CD14-positive monocyte (primary cell): ENCODE measurements at regions not wholly inside any gene's neighbourhood (a gene's known extent, or its start where the extent isn't known, plus 50 kb on each side); places are given as distances from the start of the nearest gene placed in this dataset.

ENCODE experiments used
- DNase-seq, 3 donors: peaks; one replicate each; pipeline ENCODE4 v3.0.0-alpha.2; 2011 to 2022
- H2AFZ ChIP-seq: 2 replicates; pipeline ENCODE4 v1.6.0; 2012; ENCODE audit warnings: mild to moderate bottlenecking, low read depth, low read length, inconsistent platforms; ENCODE audit not compliant: insufficient read depth, poor library complexity, severe bottlenecking
- H3K27ac ChIP-seq, 2 donors: 1 replicate in 1 of 2; 2 replicates in 1 of 2; pipeline ENCODE4 v1.5.1; 2012 to 2013; ENCODE audit warnings: low read length in 2 of 2, control low read depth in 1 of 2, inconsistent platforms in 1 of 2, low read depth in 1 of 2, mild to moderate bottlenecking in 1 of 2
- H3K27me3 ChIP-seq, 2 donors: one replicate each; pipeline versions ENCODE4 v1.6.0 to v1.6.1; 2011 to 2013; ENCODE audit warnings: low read length in 2 of 2; ENCODE audit not compliant: control insufficient read depth in 2 of 2, insufficient read depth in 2 of 2
- H3K36me3 ChIP-seq, 2 donors: replicated peaks in 1 of 2; 1 replicate in 1 of 2; 2 replicates in 1 of 2; pipeline versions ENCODE4 v1.5.1 to v1.6.1; 2012 to 2013; ENCODE audit warnings: low read length in 2 of 2, control low read depth in 1 of 2, inconsistent platforms in 1 of 2, mild to moderate bottlenecking in 1 of 2; ENCODE audit not compliant: insufficient read depth in 2 of 2, control insufficient read depth in 1 of 2
- H3K4me1 ChIP-seq, 2 donors: 1 replicate in 1 of 2; 2 replicates in 1 of 2; pipeline versions ENCODE4 v1.5.1 to v1.6.1; 2012 to 2013; ENCODE audit warnings: low read length in 2 of 2, control low read depth in 1 of 2, inconsistent platforms in 1 of 2, mild to moderate bottlenecking in 1 of 2, moderate library complexity in 1 of 2; ENCODE audit not compliant: insufficient read depth in 2 of 2, control insufficient read depth in 1 of 2
- H3K4me2 ChIP-seq: replicated peaks from 2 replicates; pipeline ENCODE3; 2012; ENCODE audit warnings: low read length, moderate library complexity, mild to moderate bottlenecking; ENCODE audit not compliant: poor library complexity, severe bottlenecking; ENCODE audit errors: extremely low read depth
- H3K4me3 ChIP-seq, 3 experiments: fragments of 200-600 bp in 1 of 3; sonication (generic) in 1 of 3; replicated peaks in 1 of 3; 1 replicate in 2 of 3; 2 replicates in 1 of 3; pipeline ENCODE4 v1.5.1; 2011 to 2013; ENCODE audit warnings: low read length in 3 of 3, mild to moderate bottlenecking in 3 of 3, control low read depth in 2 of 3, low read depth in 2 of 3, inconsistent platforms in 1 of 3, moderate library complexity in 1 of 3
- H3K79me2 ChIP-seq: 2 replicates; pipeline ENCODE4 v1.6.0; 2012; ENCODE audit warnings: mild to moderate bottlenecking, control low read depth, inconsistent platforms, low read length, moderate library complexity; ENCODE audit not compliant: insufficient read depth
- H3K9ac ChIP-seq: 2 replicates; pipeline ENCODE4 v1.6.0; 2017; ENCODE audit warnings: low read length, mild to moderate bottlenecking; ENCODE audit not compliant: insufficient read depth, poor library complexity, severe bottlenecking
- H3K9me3 ChIP-seq, 2 donors: replicated peaks in 1 of 2; 1 replicate in 1 of 2; 2 replicates in 1 of 2; pipeline versions ENCODE4 v1.5.1 to v1.6.1; 2012 to 2013; ENCODE audit warnings: low read length in 2 of 2, control low read depth in 1 of 2; ENCODE audit not compliant: control insufficient read depth in 1 of 2, insufficient read depth in 1 of 2
- H4K20me1 ChIP-seq: 2 replicates; pipeline ENCODE4 v1.6.0; 2012; ENCODE audit warnings: mild to moderate bottlenecking, low read length, control low read depth, moderate library complexity; ENCODE audit not compliant: insufficient read depth
- H3K27ac Mint-ChIP-seq, 7 donors: one replicate each; pipeline ENCODE4 v1.8.0; 2020; ENCODE audit warnings: mild to moderate bottlenecking in 7 of 7, mixed read lengths in 7 of 7, moderate library complexity in 6 of 7, inconsistent platforms in 2 of 7
- H3K27me3 Mint-ChIP-seq, 3 donors: one replicate each; pipeline ENCODE4 v1.8.0; 2021 to 2022; ENCODE audit warnings: low read depth in 3 of 3, mild to moderate bottlenecking in 3 of 3, mixed read lengths in 3 of 3, moderate library complexity in 3 of 3, inconsistent platforms in 1 of 3
- H3K36me3 Mint-ChIP-seq, 2 donors: one replicate each; pipeline ENCODE4 v1.8.0; 2020; ENCODE audit warnings: mixed read lengths in 2 of 2, inconsistent platforms in 1 of 2, mild to moderate bottlenecking in 1 of 2
- H3K4me1 Mint-ChIP-seq: one replicate; pipeline ENCODE4 v1.8.0; 2020; ENCODE audit warnings: mild to moderate bottlenecking, mixed read lengths
- H3K4me3 Mint-ChIP-seq, 2 donors: one replicate each; pipeline ENCODE4 v1.8.0; 2020; ENCODE audit warnings: mild to moderate bottlenecking in 2 of 2, mixed read lengths in 2 of 2, moderate library complexity in 1 of 2
- H3K9me3 Mint-ChIP-seq, 7 donors: one replicate each; pipeline ENCODE4 v1.8.0; 2020 to 2022; ENCODE audit warnings: mixed read lengths in 7 of 7, mild to moderate bottlenecking in 6 of 7, moderate library complexity in 6 of 7, inconsistent platforms in 2 of 7
- WGBS: methylation state at CpG from one replicate; pipeline ENCODE4 v1.1.5; 2013; ENCODE audit warnings: missing lambda C conversion rate; ENCODE audit not compliant: insufficient coverage; 5-methylcytosine and 5-hydroxymethylcytosine counted together
- intact Hi-C, 2 donors: fragments of 100-400 bp; cut with micrococcal nuclease; formaldehyde crosslinking; loops; one replicate each; pipeline versions ENCODE4 v1.15.0 to v1.15.1; 2023
- TF ChIP-seq, protein P1 (sequence below): fragments of 200-600 bp; IDR thresholded peaks from one replicate; pipeline ENCODE4 v1.8.0; 2022; ENCODE audit warnings: antibody characterized with exemption, mild to moderate bottlenecking

DNA sequence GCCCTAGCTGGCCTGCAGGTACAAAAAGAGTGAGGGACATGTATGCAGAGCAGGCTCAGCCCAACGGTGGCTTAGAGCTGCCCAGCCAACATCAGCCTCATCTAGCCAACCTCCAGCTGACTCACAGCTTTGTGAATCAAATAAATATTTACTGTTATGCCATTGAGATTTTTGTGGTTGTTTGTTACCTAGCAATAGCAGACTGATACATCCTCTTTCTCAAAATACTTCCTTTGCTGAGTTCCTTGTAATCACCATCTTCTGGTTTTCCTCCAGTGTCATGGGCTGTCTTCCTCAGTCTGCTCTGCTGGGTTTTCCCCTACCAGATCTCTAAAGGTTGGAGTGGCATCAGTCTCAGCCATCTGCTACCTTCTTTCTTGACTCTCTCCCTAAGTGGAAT lies 126.6 kb upstream of the SLC1A4 start:
- Histone ChIP-seq H2AFZ (no peak overlapping the region), H3K4me2 (no peak overlapping the region), H3K4me3 (no peak overlapping the region), H3K9ac (peak overlapping the region; percentile 96), H4K20me1 (no peaks in the 10 kb centered on the region), H3K27ac (peak overlapping the region; percentile 60 to 98), H3K4me1 (peaks cover 75 to 77% of the 10 kb centered on the region in 2 donors), H3K36me3 (no peaks in the 10 kb centered on the region), H3K27me3 (no peaks in the 10 kb centered on the region), H3K79me2 (peaks cover 26% of the 10 kb centered on the region), H3K9me3 (peaks cover 0 to 6% of the 10 kb centered on the region in 2 donors)
- Mint-ChIP-seq H3K27ac (no peak overlapping the region), H3K36me3 (no peaks in the 10 kb centered on the region), H3K4me1 (peaks cover 24% of the 10 kb centered on the region), H3K27me3 (peaks cover 0 to 9% (median 0%) of the 10 kb centered on the region in 3 donors), H3K4me3 (no peak overlapping the region), H3K9me3 (peaks cover 0 to 1% (median 0%) of the 10 kb centered on the region in 7 donors)
- intact Hi-C loops = loop anchor here (5.0 kb wide), 2 partner anchors 35 to 210 kb away; partner anchors contain the start of gene SERTAD2 (in 1 of the 2)
- WGBS = no CpG with 5 or more reads among the region's 1 CpG
- DNase-seq = peak; percentile 84 to 94 (median 93)
- TF ChIP-seq, protein P1, sequence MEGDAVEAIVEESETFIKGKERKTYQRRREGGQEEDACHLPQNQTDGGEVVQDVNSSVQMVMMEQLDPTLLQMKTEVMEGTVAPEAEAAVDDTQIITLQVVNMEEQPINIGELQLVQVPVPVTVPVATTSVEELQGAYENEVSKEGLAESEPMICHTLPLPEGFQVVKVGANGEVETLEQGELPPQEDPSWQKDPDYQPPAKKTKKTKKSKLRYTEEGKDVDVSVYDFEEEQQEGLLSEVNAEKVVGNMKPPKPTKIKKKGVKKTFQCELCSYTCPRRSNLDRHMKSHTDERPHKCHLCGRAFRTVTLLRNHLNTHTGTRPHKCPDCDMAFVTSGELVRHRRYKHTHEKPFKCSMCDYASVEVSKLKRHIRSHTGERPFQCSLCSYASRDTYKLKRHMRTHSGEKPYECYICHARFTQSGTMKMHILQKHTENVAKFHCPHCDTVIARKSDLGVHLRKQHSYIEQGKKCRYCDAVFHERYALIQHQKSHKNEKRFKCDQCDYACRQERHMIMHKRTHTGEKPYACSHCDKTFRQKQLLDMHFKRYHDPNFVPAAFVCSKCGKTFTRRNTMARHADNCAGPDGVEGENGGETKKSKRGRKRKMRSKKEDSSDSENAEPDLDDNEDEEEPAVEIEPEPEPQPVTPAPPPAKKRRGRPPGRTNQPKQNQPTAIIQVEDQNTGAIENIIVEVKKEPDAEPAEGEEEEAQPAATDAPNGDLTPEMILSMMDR = no peak

DNA sequence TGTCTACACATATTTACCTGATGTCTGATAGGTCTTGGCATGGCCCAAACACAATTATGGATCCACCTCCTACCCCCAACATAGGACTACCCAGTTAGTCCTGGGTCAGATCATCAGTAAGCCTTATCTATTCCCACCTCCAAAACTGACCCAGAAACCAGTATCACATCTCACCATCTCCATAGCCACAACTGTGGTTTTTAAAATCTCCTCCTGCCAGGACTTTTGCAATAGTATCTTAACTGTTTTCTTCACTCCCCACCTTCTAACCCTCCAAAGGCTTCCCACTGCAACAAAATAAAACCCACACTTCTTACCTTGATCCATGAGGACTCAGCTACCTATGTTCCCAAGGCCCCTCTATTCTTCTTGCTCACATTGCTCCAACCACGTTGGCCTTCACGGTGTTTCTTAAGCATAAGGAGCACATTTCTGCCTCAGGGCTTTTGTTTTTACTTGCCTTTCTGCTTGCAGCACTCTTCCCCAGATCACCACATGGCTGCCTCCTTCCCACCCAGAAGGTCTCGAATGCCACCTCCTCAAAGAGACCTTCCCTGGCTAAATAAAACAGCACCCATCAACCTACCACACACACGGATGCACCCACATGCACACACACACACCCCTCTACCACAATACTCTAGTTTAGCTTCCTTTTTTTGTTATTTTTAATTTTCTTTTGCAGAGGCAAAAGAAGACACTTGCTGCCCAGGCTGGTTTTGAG lies 125.9 kb upstream of the SLC1A4 start:
- peaks cover 0 to 9% (median 0%) of the 10 kb centered on the region in 3 donors for H3K27me3 Mint-ChIP-seq
- 36% methylated on average over 4 of the region's 4 CpGs for WGBS
- Histone ChIP-seq H2AFZ (no peak overlapping the region), H3K4me1 (peaks cover 69 to 71% of the 10 kb centered on the region in 2 donors), H3K79me2 (peaks cover 26% of the 10 kb centered on the region), H3K9ac (no peak overlapping the region), H3K9me3 (peaks cover 0 to 6% of the 10 kb centered on the region in 2 donors), H3K4me2 (peak overlapping the region; percentile 85), H3K27ac (peak overlapping the region; percentile 28 to 98), H3K36me3 (no peaks in the 10 kb centered on the region), H3K4me3 (peak overlapping the region in 1 of 3 experiments; percentile 75), H4K20me1 (no peaks in the 10 kb centered on the region), H3K27me3 (no peaks in the 10 kb centered on the region)
- TF ChIP-seq, protein P1 = no peak
- no peak overlapping the region for H3K27ac Mint-ChIP-seq
- H3K4me3 Mint-ChIP-seq = no peak overlapping the region
- DNase-seq = peak in 1 of 3 donors; percentile 12
- H3K9me3 Mint-ChIP-seq = peaks cover 0 to 1% (median 0%) of the 10 kb centered on the region in 7 donors
- H3K4me1 Mint-ChIP-seq = peaks cover 18% of the 10 kb centered on the region
- H3K36me3 Mint-ChIP-seq = no peaks in the 10 kb centered on the region
- intact Hi-C loops = loop anchor here (5.0 kb wide), 2 partner anchors 36 to 211 kb away; partner anchors contain the start of gene SERTAD2 (in 1 of the 2)
